ENCODE measurements at regions not wholly inside any gene's neighbourhood (a gene's known extent, or its start where the extent isn't known, plus 50 kb on each side); places are given as distances from the start of the nearest gene placed in this dataset.

DNA sequence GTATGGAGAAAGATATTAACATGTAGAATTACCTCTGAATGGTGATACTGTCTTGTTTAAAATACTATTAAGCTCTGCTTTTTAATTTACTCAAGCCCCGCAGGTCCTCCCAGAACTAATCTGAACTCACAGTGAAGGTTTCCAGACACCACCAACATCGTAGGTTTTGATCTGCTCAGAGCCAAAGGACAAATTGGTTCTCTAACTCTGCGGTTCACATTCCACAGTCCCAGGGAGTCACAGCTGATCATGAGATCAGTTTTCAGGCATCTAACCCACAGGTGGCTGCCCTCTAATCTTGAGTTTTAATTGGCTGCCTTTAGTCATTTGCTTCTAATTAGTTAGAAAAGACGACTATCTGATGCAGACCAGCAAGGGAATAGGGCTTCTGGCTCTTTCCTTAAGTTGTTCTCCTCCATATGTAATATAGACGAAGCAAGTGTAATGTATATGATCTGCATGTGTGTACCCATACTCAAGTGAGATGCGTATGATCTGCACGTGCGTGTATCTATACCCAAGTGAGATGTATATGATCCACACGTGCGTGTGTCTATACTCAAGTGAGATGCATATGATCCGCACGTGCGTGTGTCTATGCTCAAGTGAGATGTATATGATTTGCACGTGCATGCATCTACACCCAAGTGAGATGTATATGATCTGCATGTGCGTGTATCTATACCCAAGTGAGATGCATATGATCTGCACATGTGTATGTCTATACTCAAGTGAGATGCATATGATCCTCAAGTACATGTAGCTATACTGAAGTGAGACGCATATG is 331.5 kb upstream of the NPVF start:
- no peak for DNase-seq

GRCh38 chr7:25562673-25563182 is 334.4 kb upstream of the NPVF start:
- DNase-seq, result no peak

DNA sequence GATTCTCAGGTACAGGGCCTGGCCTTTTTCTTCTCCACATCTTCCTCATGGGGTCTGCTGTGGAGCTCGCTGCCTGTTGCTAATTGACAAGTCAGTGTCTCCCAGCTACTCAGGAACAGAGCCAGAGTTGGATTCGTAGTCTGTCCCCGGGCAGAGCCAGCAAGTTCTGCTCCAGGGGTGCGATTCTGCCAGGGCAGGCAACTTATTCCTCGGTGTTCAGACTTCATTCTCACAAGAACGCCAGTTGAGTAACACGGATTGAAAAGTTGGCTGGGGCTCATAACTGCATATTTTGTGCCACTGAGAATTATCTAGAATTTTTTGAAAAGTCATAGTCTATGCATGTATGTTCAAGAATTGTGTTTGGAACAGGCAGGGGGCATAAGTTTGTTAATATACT is 336.7 kb upstream of the NPVF start:
- DNase-seq, result no peak

- peak; percentile 65 for DNase-seq
Measured at GRCh38 chr7:25565949-25566348, 337.7 kb upstream of the NPVF start.

DNA sequence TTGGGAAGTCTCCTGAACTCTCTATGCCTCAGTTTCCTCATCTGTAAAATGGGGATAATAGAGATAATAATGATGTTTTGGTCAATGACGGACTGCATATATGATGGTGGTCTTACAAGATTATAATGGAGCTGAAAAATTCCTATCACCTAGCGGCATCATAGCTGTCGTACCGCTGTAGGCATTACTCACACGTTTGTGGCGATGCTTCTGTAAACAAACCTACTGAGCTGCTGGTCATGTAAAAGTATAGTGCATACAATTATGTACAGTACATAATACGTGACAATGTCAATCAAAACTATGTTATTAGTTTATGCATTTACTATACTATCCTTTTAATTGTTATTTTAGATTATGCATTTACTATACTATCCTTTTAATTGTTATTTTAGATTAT is 339.1 kb upstream of the NPVF start:
- DNase-seq, result no peak

DNA sequence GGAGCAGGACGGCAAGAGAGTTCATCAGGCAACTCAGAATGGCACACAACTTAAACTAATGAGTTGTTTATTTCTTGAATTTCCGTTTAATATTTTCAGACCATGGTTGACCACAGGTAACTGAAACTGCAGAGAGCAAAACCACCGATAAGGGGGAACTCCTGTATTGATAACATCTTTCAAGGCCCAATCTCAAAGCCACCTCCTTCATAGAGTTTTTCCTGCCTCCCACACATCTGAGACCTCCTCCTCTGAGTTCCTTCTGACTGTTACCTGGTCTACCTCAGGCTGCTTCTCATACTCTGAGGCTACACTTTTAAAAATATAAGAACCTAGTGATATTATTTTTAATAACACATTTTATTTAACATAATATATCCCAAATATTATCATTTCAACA is 341.5 kb upstream of the NPVF start:
- DNase-seq, result no peak

- no peak for DNase-seq
Measured at GRCh38 chr7:25572423-25572822, 344.1 kb upstream of the NPVF start.

DNA sequence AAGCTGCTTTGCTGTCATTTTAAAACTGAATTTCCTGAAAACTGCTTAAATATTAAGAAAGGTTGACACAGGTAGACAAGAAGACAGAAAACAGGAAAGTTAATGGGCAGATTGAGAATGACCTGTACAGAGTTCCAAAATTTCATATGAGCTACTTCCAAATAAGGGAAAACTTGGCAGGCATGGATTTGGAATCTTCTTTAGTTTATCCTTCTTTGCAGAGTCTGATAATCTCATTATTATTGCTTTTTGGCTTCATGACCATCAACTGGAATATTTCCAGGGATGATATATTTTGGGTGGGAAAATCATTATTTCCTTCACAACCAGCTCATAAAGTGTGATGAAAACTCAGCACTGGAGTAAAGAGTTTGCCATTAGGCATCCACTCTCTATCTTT is 346.5 kb upstream of the NPVF start:
- DNase-seq, result no peak

- no peak for DNase-seq
Measured at GRCh38 chr7:25575634-25576033, 347.3 kb upstream of the NPVF start.

DNA sequence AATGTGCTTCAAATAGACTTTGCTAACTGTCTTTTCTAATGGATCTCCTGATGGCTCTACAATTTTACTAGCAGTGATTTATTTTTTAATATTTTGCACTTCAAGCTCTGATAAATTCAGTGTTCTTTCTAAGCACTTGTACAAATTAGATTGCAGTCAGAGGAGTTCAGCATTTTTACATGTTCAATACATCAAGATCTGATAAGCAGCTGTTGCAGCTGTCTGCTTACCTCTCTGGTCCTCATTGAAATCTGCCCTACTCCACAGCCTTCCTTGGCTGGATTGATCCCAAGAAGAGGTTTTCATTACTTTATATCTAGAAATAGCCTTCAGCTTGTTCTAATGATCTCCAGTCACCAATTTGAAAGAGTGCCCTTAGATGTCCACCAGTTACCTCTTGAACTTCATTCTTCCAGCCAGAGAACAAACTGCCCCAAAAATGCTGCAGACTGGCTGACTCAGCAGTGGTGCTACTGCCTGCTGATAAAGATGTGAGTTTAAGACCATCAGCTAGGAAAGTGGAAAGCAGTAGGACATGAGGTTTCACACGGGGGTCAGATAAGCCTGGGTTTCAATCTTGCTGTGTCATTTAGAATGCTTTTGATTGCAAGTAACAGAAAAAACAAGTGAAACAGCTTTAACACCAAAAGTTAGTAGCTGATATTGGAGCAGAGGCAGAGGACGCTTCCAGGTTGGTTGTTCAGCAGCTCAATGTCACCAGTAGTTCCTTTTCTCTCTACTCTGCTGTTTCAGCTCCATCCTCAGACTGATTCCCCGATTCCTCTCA is 350.9 kb upstream of the NPVF start:
- peak; percentile 71 for DNase-seq

DNA sequence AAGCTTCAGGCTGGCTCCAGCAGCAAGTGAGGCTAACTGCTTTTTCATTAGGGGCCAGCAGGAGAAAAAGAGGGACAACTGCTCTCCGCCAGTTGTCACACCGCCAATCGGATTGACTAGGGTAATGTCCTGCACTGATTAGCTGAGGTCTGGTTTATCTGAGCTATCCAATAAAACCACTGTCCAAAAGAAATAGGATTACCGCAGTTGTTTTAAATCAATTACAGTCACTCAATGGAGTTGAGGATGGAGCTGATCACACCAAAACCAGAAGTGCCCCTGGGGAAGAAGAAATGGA is 351.4 kb upstream of the NPVF start:
- DNase-seq, result no peak

- DNase-seq, result no peak
Measured at GRCh38 chr7:25580141-25580540, 351.9 kb upstream of the NPVF start.

- no peak for DNase-seq
Measured at GRCh38 chr7:25583621-25584020, 355.3 kb upstream of the NPVF start.

- DNase-seq, result no peak
Measured at GRCh38 chr7:25584112-25584938, 356.0 kb upstream of the NPVF start.

DNA sequence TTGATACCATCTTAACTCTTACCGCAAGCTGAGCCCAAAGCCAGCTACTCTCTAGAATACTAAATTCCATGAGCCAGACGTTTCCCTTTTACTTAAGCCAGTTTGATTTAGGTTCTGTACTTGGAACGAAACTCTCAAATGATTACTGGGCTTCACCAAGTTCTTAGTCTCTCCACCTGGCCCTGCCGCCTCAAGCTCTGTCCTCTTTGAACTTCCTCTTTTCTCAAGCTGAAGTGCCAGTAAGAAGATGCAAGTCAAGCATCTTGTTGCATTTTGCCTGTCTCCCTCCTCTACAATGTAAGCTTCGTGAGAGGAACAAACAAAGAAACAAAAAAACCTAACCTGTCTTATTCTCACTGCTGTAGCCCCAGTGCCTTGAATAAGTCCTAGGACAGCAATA is 358.2 kb upstream of the NPVF start:
- DNase-seq, result no peak

DNA sequence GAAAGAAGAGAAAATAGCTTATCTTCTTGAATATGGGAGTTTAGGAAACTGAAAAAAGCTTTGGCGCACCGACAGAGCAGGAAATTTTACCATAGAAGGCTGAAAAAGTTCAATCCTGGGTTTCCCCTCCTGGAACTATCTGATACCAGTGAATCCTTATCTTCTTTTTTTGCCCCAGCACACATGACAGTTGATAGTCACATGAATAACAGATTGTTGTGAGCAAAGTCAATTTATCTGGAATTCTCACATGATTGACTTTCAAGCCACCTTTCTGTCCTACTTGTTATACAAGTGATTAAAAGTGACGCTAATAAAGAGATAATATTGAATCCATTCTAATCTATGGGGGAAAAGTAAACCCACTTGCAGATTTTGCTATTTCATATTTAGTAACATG is 365.8 kb upstream of the NPVF start:
- peak; percentile 19 for DNase-seq

GRCh38 chr7:25594728-25595127 is 366.4 kb upstream of the NPVF start:
- no peak for DNase-seq

DNA sequence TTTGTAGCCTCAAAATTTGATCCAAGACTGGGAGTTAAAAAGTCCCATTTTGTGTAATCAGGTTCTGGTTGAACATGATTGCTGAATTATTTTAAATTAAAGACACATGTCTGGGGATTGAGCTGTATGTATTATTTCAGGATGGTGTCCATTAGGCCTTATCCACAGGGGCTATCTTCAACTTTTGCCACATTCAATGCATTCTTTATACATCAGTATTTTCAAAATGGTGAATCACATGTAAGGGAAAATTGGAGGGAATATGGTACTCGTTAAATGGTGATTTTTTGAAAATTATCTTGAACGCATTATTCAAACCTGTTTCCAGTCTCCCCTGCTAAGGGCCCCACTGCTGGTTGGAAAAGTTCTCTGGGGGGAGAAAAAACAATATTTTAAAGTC is 367.7 kb upstream of the NPVF start:
- DNase-seq, result no peak

- DNase-seq, result no peak
Measured at GRCh38 chr7:25596443-25596842, 368.2 kb upstream of the NPVF start.

DNA sequence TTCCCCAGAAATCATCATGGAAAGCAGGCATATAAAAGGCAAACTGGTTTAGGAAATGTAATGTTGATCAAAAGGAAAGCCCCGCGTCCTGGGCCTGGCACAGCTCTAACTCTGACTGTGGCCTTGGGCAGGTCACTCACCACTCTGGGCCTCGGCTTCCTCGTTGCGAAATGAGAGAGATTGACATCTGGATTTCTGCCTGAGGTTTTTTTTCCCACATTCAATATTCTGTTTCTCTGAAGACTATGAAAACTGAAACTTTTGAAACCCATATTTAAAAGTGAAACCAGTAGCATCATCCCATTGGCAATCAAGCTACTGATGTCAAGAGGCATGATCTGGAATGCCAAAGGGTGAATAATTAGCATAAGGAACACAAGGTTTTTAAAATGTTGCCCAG is 369.7 kb upstream of the NPVF start:
- peak; percentile 50 for DNase-seq

- DNase-seq, result no peak
Measured at GRCh38 chr7:25598765-25599164, 370.5 kb upstream of the NPVF start.

GRCh38 chr7:25600262-25600920 is 372.1 kb upstream of the NPVF start:
- no peak for DNase-seq
